ENCODE measurements at regions not wholly inside any gene's neighbourhood (a gene's known extent, or its start where the extent isn't known, plus 50 kb on each side); places are given as distances from the start of the nearest gene placed in this dataset.
"Not testable (repeated sequence)": the region's sequence is repeated elsewhere in the genome, so short reads cannot be mapped to it uniquely, and the experiment has no call there.

DNA sequence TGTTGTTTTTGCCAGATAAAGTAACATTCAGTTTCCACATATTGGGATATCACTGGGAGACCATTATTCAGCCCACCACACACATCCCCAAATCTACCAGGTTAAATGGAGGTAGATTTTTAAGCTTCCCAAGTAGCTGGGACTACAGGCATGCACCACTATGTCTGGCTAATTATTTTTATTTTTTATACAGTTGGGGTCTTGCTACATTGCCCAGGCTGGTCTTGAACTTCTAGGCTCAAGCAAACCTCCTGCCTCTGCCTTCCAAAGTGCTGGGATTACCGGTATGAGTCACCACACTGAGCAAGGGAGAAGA, 96.6 kb upstream of the CHD2 start:
- TF ChIP-seq, protein P1, sequence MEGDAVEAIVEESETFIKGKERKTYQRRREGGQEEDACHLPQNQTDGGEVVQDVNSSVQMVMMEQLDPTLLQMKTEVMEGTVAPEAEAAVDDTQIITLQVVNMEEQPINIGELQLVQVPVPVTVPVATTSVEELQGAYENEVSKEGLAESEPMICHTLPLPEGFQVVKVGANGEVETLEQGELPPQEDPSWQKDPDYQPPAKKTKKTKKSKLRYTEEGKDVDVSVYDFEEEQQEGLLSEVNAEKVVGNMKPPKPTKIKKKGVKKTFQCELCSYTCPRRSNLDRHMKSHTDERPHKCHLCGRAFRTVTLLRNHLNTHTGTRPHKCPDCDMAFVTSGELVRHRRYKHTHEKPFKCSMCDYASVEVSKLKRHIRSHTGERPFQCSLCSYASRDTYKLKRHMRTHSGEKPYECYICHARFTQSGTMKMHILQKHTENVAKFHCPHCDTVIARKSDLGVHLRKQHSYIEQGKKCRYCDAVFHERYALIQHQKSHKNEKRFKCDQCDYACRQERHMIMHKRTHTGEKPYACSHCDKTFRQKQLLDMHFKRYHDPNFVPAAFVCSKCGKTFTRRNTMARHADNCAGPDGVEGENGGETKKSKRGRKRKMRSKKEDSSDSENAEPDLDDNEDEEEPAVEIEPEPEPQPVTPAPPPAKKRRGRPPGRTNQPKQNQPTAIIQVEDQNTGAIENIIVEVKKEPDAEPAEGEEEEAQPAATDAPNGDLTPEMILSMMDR (IDR thresholded peaks at IDR 0.05): no peak
- no peaks in the 10 kb centered on the region for H3K9me3 ChIP-seq
- peak overlapping the region; percentile 89 for H3K27ac ChIP-seq
- H3K27me3 ChIP-seq: no peaks in the 10 kb centered on the region
- no peak for DNase-seq (ENCODE audit: low spot score in 2 of 2)
- no peaks in the 10 kb centered on the region for H3K36me3 ChIP-seq
- peaks cover 14 to 44% of the 10 kb centered on the region in 2 donors for H3K4me1 ChIP-seq
- intact Hi-C loops (cut with DNase I): loop anchor here (5.0 to 10.0 kb wide), 2 partner anchors 269 to 651 kb away; no protein-coding TSS in a partner anchor
- no peak overlapping the region for H3K4me3 ChIP-seq

DNA sequence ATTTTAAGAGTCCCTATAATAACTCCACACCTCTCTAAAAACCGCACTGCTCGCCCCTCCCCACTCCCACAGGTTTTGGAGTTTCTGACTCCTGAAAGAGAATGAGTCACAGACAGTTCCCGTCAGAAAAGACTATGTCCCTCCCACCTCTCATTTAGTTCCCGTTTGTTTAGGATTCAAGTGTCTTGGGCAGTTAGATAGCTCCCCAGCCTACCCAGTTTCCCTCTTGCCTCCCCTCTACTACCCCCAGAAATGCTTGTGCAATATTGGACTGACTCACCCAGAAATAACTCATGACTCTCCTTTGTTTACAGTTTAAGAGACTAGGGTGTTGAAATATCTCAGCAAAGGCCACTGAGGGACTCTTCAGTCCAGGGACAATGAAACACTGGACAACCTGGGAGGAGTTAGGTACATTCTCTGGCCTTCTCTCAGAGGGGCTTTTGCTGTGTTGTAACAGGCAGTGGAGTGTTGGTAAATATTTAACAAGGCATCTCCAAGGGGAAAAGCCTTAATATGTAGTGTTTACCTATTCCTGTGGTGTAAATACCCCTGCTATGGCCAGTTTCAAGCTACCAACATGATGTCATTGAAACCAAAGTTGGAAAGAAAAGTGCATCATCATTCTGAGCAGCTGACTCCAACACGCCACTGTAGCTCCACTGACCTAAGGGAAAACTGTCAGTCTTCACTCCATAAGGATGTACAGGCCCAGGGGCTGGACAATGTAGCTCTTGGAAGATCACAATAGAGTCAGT, 96.1 kb upstream of the CHD2 start:
- Histone ChIP-seq H3K4me3 (no peak overlapping the region), H3K36me3 (no peaks in the 10 kb centered on the region), H3K27ac (peak overlapping the region; percentile 89), H3K4me1 (peaks cover 14 to 48% of the 10 kb centered on the region in 2 donors), H3K27me3 (no peaks in the 10 kb centered on the region), H3K9me3 (no peaks in the 10 kb centered on the region)
- TF ChIP-seq, protein P1 (IDR thresholded peaks at IDR 0.05): no peak
- intact Hi-C loops (cut with DNase I): loop anchor here (5.0 to 10.0 kb wide), 2 partner anchors 268 to 651 kb away; no protein-coding TSS in a partner anchor
- peak; percentile 81 to 95 for DNase-seq (ENCODE audit: low spot score in 2 of 2)

DNA sequence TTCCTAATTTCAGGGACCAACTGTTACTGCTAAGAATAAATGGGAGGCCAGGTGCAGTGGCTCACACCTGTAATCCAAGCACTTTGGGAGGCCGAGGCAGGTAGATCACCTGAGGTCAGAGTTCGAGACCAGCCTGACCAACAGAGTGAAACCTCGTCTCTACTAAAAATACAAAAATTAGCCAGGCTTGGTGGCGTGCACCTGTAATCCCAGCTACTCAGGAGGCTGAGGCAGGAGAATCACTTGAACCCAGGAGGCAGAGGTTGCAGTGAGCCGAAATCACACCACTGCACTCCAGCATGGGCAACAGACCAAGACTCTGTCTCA, 95.6 kb upstream of the CHD2 start:
- not testable (repeated sequence) for H3K36me3 ChIP-seq; DNase-seq (ENCODE audit: low spot score in 2 of 2); H3K27me3 ChIP-seq; H3K9me3 ChIP-seq; H3K4me3 ChIP-seq
- Histone ChIP-seq H3K4me1 (peaks cover 14 to 48% of the 10 kb centered on the region in 2 donors), H3K27ac (peak overlapping the region; percentile 89)
- intact Hi-C loops (cut with DNase I): loop anchor here (5.0 to 10.0 kb wide), 2 partner anchors 268 to 650 kb away; no protein-coding TSS in a partner anchor

DNA sequence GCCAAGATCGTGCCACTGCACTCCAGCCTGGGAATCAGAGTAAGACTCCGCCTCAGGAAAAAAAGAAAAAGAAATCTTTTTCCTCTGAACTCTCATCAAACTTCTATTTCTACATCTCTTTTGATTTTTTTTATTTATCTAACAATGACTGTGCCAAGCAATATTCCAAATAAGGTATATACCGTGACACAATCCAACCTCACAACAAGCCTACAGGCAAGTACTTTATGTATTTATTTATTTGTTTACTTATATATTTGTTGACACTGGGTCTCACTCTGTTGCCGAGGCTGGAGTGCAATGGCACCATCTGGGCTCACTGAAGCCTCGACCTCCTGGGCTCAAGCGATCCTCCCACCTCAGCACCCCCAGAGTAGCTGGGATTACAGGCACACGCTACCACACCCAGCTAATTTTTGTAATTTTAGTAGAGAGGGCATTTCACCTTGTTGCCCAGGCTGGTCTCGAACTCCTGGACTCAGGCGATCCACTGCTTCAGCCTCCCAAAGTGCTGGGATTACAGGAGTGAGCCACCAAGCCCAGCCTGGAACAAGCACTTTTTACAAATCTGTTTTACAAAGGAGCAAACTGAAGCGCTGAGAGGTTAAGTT, 94.9 kb upstream of the CHD2 start:
- peak overlapping the region; percentile 89 for H3K27ac ChIP-seq
- H3K9me3 ChIP-seq: no peaks in the 10 kb centered on the region
- TF ChIP-seq, protein P1 (IDR thresholded peaks at IDR 0.05): no peak
- no peaks in the 10 kb centered on the region for H3K27me3 ChIP-seq
- no peak for DNase-seq (ENCODE audit: low spot score in 2 of 2)
- H3K36me3 ChIP-seq: no peaks in the 10 kb centered on the region
- intact Hi-C loops (cut with DNase I): loop anchor here (10.0 kb wide), 1 partner anchor 650 kb away; no protein-coding TSS in a partner anchor
- H3K4me1 ChIP-seq: peaks cover 14 to 48% of the 10 kb centered on the region in 2 donors
- no peak overlapping the region for H3K4me3 ChIP-seq

DNA sequence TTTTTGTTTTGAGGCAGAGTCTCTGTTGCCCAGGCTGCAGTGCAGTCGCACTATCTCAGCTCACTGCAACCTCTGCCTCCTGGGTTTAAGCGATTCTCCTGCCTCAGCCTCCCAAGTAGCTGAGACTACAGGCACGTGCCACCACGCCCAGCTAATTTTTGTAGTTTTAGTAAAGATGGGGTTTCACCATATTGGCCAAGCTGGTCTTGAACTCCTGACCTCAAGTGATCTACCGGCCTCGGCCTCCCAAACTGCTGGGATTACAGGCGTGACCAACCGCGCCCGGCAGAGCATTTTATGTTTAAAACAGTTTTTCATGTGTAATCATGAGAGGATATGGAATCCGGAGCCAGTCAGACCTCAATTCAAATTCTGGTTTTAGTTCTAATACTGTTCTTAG, 94.0 kb upstream of the CHD2 start:
- intact Hi-C loops (cut with DNase I): loop anchor here (10.0 kb wide), 1 partner anchor 649 kb away; no protein-coding TSS in a partner anchor
- DNase-seq (ENCODE audit: low spot score in 2 of 2); H3K36me3 ChIP-seq; H3K4me3 ChIP-seq; H3K9me3 ChIP-seq; H3K27me3 ChIP-seq: not testable (repeated sequence)
- Histone ChIP-seq H3K27ac (peak overlapping the region in 1 of 2 donors; percentile 89), H3K4me1 (peaks cover 14 to 49% of the 10 kb centered on the region in 2 donors)

DNA sequence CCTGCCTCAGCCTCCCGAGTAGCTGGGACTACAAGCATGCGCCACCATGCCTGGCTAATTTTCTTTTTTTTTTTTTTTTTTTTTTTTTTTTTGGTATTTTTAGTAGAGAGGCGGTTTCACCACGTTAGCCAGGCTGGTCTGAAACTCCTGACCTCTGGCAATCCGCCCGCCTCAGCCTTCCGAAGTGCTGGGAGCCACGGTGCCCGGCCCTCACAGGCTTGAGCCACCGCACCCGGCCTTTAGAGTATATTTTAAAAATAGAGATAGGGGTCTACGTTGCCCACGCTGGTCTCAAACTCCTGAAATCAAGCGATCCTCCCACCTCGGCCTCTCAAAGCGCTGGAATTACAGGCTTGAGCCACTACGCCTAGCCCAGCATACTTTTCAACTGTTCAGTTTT, 93.4 kb upstream of the CHD2 start:
- DNase-seq (ENCODE audit: low spot score in 2 of 2): no peak
- H3K27me3 ChIP-seq: no peaks in the 10 kb centered on the region
- peaks cover 9 to 45% of the 10 kb centered on the region in 2 donors for H3K4me1 ChIP-seq
- TF ChIP-seq, protein P1 (IDR thresholded peaks at IDR 0.05): no peak
- H3K36me3 ChIP-seq: no peaks in the 10 kb centered on the region
- intact Hi-C loops (cut with DNase I): loop anchor here (10.0 kb wide), 1 partner anchor 648 kb away; no protein-coding TSS in a partner anchor
- H3K27ac ChIP-seq: peak overlapping the region; percentile 91 to 98
- H3K4me3 ChIP-seq: no peak overlapping the region
- H3K9me3 ChIP-seq: no peaks in the 10 kb centered on the region

All from ascending aorta (tissue), 2 donors.